ENCODE measurements at regions not wholly inside any gene's neighbourhood (a gene's known extent, or its start where the extent isn't known, plus 50 kb on each side); places are given as distances from the start of the nearest gene placed in this dataset.

GRCh38 chr4:125091541-125091940, 223.2 kb upstream of the FAT4 start:
- H3K9me3 ChIP-seq (ENCODE audit: control insufficient read depth in 1 of 2, insufficient read depth in 1 of 2, low read depth in 1 of 2, low read length in 2 of 2), result no peaks in the 10 kb centered on the region
- DNase-seq (ENCODE audit: low read depth, low spot score) (no peak), ATAC-seq (no peak)
- ChIA-PET CTCF (no interaction called here), RAD21 (ENCODE audit: low non-redundant PET in 1 of 2, low total read pairs in 2 of 2, uncharacterized antibody in 2 of 2, unreplicated experiment in 2 of 2) (no interaction called here), POLR2A (no interaction called here)
- TF ChIP-seq TCF7L2 (IDR thresholded peaks at IDR 0.05; ENCODE audit: borderline replicate concordance, extremely low read depth, insufficient read depth, insufficient read length), result no peak
- no peak for TF ChIP-seq EZH2 (IDR thresholded peaks at IDR 0.05)
- no peak for TF ChIP-seq REST (IDR thresholded peaks at IDR 0.05; ENCODE audit: low read depth)
- no peak for TF ChIP-seq SIN3A (IDR thresholded peaks at IDR 0.05; ENCODE audit: low read depth)
- no peak for TF ChIP-seq POLR2AphosphoS5 (IDR thresholded peaks at IDR 0.05; ENCODE audit: low read depth, low read length)
- TF ChIP-seq EGR1 (IDR thresholded peaks at IDR 0.05; ENCODE audit: low read depth), result no peak
- H3K27ac ChIP-seq (ENCODE audit: low read depth, low read length), result no peak overlapping the region
- no peaks in the 10 kb centered on the region for H3K79me2 ChIP-seq (ENCODE audit: insufficient read depth, low read length)
- H4K20me1 ChIP-seq (ENCODE audit: insufficient read depth), result no peaks in the 10 kb centered on the region
- H3K4me1 ChIP-seq (ENCODE audit: control insufficient read depth in 1 of 2, insufficient read depth in 2 of 2, low read length in 2 of 2), result no peaks in the 10 kb centered on the region
- intact Hi-C loops (cut with micrococcal nuclease), result no loop called here
- H3K4me2 ChIP-seq (ENCODE audit: low read length), result no peak overlapping the region
- BruUV-seq (replicated peaks), result no TSS peak
- H3K27me3 ChIP-seq (ENCODE audit: insufficient read depth, low read length), result no peaks in the 10 kb centered on the region
- no peak overlapping the region for H3K4me3 ChIP-seq (replicated peaks in 1 of 2; ENCODE audit: low read depth in 1 of 2, low read length in 2 of 2)
- H3K9me2 ChIP-seq (ENCODE audit: insufficient read depth), result no peaks in the 10 kb centered on the region
- H3K36me3 ChIP-seq (ENCODE audit: control insufficient read depth in 1 of 2, insufficient read depth in 2 of 2, low read length in 2 of 2), result no peaks in the 10 kb centered on the region
- H3K9ac ChIP-seq (ENCODE audit: low read length), result no peak overlapping the region
- H2AFZ ChIP-seq (ENCODE audit: low read depth, low read length, poor library complexity, severe bottlenecking), result no peak overlapping the region

- ChIA-PET POLR2A (no interaction called here), RAD21 (ENCODE audit: low non-redundant PET in 1 of 2, low total read pairs in 2 of 2, uncharacterized antibody in 2 of 2, unreplicated experiment in 2 of 2) (no interaction called here), CTCF (no interaction called here)
- no TSS peak for BruUV-seq (replicated peaks)
- H3K4me1 ChIP-seq (ENCODE audit: control insufficient read depth in 1 of 2, insufficient read depth in 2 of 2, low read length in 2 of 2), result no peaks in the 10 kb centered on the region
- DNase-seq (ENCODE audit: low read depth, low spot score) (no peak), ATAC-seq (no peak)
- H3K27me3 ChIP-seq (ENCODE audit: insufficient read depth, low read length), result no peaks in the 10 kb centered on the region
- H2AFZ ChIP-seq (ENCODE audit: low read depth, low read length, poor library complexity, severe bottlenecking), result no peak overlapping the region
- H3K4me3 ChIP-seq (replicated peaks in 1 of 2; ENCODE audit: low read depth in 1 of 2, low read length in 2 of 2), result no peak overlapping the region
- H3K36me3 ChIP-seq (ENCODE audit: control insufficient read depth in 1 of 2, insufficient read depth in 2 of 2, low read length in 2 of 2), result no peaks in the 10 kb centered on the region
- intact Hi-C loops (cut with micrococcal nuclease), result no loop called here
- H3K9me3 ChIP-seq (ENCODE audit: control insufficient read depth in 1 of 2, insufficient read depth in 1 of 2, low read depth in 1 of 2, low read length in 2 of 2), result no peaks in the 10 kb centered on the region
- no peaks in the 10 kb centered on the region for H3K9me2 ChIP-seq (ENCODE audit: insufficient read depth)
- no peaks in the 10 kb centered on the region for H4K20me1 ChIP-seq (ENCODE audit: insufficient read depth)
- H3K4me2 ChIP-seq (ENCODE audit: low read length), result no peak overlapping the region
- no peaks in the 10 kb centered on the region for H3K79me2 ChIP-seq (ENCODE audit: insufficient read depth, low read length)
- H3K9ac ChIP-seq (ENCODE audit: low read length), result no peak overlapping the region
- no peak overlapping the region for H3K27ac ChIP-seq (ENCODE audit: low read depth, low read length)
- no peak for TF ChIP-seq CTCF (IDR thresholded peaks at IDR 0.05 in 2 of 3, conservative IDR thresholded peaks at IDR 0.05 in 1 of 3; ENCODE audit: borderline replicate concordance in 1 of 3, insufficient read depth in 1 of 3, low read depth in 2 of 3, low read length in 2 of 3)
- TF ChIP-seq ZFX (IDR thresholded peaks at IDR 0.05), result no peak
- no peak for TF ChIP-seq RAD21 (IDR thresholded peaks at IDR 0.05; ENCODE audit: low read depth)
- no peak for TF ChIP-seq ZBTB33 (IDR thresholded peaks at IDR 0.05; ENCODE audit: extremely low read depth, insufficient replicate concordance, low read length)
- TF ChIP-seq EZH2 (IDR thresholded peaks at IDR 0.05), result no peak
- TF ChIP-seq YY1 (IDR thresholded peaks at IDR 0.05; ENCODE audit: extremely low read depth, insufficient replicate concordance, low read depth, low read length), result no peak
Observed at GRCh38 chr4:125091101-125091500, 223.7 kb upstream of the FAT4 start.

Data from HCT116 (cell line).